Smooth muscle cell (in vitro differentiated cells): ENCODE measurements at regions not wholly inside any gene's neighbourhood (a gene's known extent, or its start where the extent isn't known, plus 50 kb on each side); places are given as distances from the start of the nearest gene placed in this dataset.
"Not testable (repeated sequence)": the region's sequence is repeated elsewhere in the genome, so short reads cannot be mapped to it uniquely, and the experiment has no call there.

Experiments
- DNase-seq: peaks from one replicate; lab custom pipeline; 2025; ENCODE audit not compliant: unreplicated experiment; lab: John Stamatoyannopoulos, UW
- H2AFZ ChIP-seq: fragments of 200-600 bp; sonication (generic); 2 replicates; pipeline ENCODE4 v1.6.0; 2016; ENCODE audit warnings: antibody characterized with exemption, low read depth, mild to moderate bottlenecking
- H3F3A ChIP-seq: fragments of 200-600 bp; sonication (generic); 2 replicates; pipeline ENCODE4 v1.6.0; 2017; ENCODE audit warnings: antibody characterized with exemption, low read depth
- H3K27ac ChIP-seq: fragments of 200-600 bp; sonication (generic); 2 replicates; pipeline ENCODE4 v1.5.1; 2016; ENCODE audit warnings: low read depth, mild to moderate bottlenecking
- H3K27me3 ChIP-seq: fragments of 200-600 bp; sonication (generic); 2 replicates; pipeline ENCODE4 v1.6.1; 2016; ENCODE audit warnings: low read depth, mild to moderate bottlenecking
- H3K36me3 ChIP-seq: fragments of 200-600 bp; sonication (generic); 2 replicates; pipeline ENCODE4 v1.5.1; 2016; ENCODE audit warnings: low read depth
- H3K4me1 ChIP-seq: fragments of 200-600 bp; sonication (generic); 2 replicates; pipeline ENCODE4 v1.5.1; 2016; ENCODE audit warnings: low read depth
- H3K4me2 ChIP-seq: fragments of 200-600 bp; sonication (generic); 2 replicates; pipeline ENCODE4 v1.6.0; 2016; ENCODE audit warnings: mild to moderate bottlenecking
- H3K4me3 ChIP-seq: fragments of 200-600 bp; sonication (generic); 2 replicates; pipeline ENCODE4 v1.5.1; 2016; ENCODE audit warnings: mild to moderate bottlenecking
- H3K79me2 ChIP-seq: fragments of 200-600 bp; sonication (generic); 2 replicates; pipeline ENCODE4 v1.6.0; 2016; ENCODE audit warnings: low read depth, mild to moderate bottlenecking
- H3K9ac ChIP-seq: fragments of 200-600 bp; sonication (generic); 2 replicates; pipeline ENCODE4 v1.6.0; 2016; ENCODE audit warnings: low read depth
- H3K9me3 ChIP-seq: fragments of 200-600 bp; sonication (generic); replicated peaks from 2 replicates; pipeline ENCODE4 v1.5.1; 2016; ENCODE audit warnings: low read depth
- H4K20me1 ChIP-seq: fragments of 200-600 bp; sonication (generic); 2 replicates; pipeline ENCODE4 v1.6.0; 2016; ENCODE audit warnings: low read depth
- CTCF ChIP-seq: fragments of 200-600 bp; sonication (generic); IDR thresholded peaks from 2 replicates; pipeline ENCODE4 v1.5.1; 2017; ENCODE audit warnings: borderline replicate concordance, mild to moderate bottlenecking, antibody characterized with exemption; ENCODE audit not compliant: insufficient read depth, poor library complexity, severe bottlenecking
- WGBS: methylation state at CpG from one replicate; pipeline ENCODE4 v1.1.7; 2016; ENCODE audit warnings: low lambda C conversion rate; 5-methylcytosine and 5-hydroxymethylcytosine counted together

GRCh38 chrX:25754399-25754798, 383.7 kb upstream of the MAGEB18 start:
- DNase-seq: no peak
- Histone ChIP-seq H3K4me2 (no peak overlapping the region), H4K20me1 (no peaks in the 10 kb centered on the region), H3K27me3 (no peaks in the 10 kb centered on the region), H3K79me2 (no peaks in the 10 kb centered on the region), H3K4me3 (no peak overlapping the region), H3K9ac (no peak overlapping the region), H2AFZ (no peak overlapping the region), H3K27ac (no peak overlapping the region), H3K9me3 (no peaks in the 10 kb centered on the region), H3F3A (no peaks in the 10 kb centered on the region), H3K36me3 (no peaks in the 10 kb centered on the region), H3K4me1 (no peaks in the 10 kb centered on the region)
- TF ChIP-seq CTCF: no peak
- WGBS: 76% methylated on average over 2 of the region's 2 CpGs

GRCh38 chrX:25755194-25755593, 382.9 kb upstream of the MAGEB18 start:
- no peak overlapping the region for H3K9ac ChIP-seq
- no peaks in the 10 kb centered on the region for H3F3A ChIP-seq
- TF ChIP-seq CTCF: no peak
- no peak overlapping the region for H3K4me2 ChIP-seq
- no peak overlapping the region for H3K27ac ChIP-seq
- H2AFZ ChIP-seq: no peak overlapping the region
- no peaks in the 10 kb centered on the region for H3K27me3 ChIP-seq
- H3K9me3 ChIP-seq: no peaks in the 10 kb centered on the region
- H3K4me1 ChIP-seq: no peaks in the 10 kb centered on the region
- no peaks in the 10 kb centered on the region for H4K20me1 ChIP-seq
- no peaks in the 10 kb centered on the region for H3K79me2 ChIP-seq
- H3K4me3 ChIP-seq: no peak overlapping the region
- H3K36me3 ChIP-seq: no peaks in the 10 kb centered on the region
- DNase-seq: no peak

GRCh38 chrX:25762656-25763055, 375.5 kb upstream of the MAGEB18 start:
- Histone ChIP-seq H3K4me1 (no peaks in the 10 kb centered on the region), H3K79me2 (no peaks in the 10 kb centered on the region), H3K36me3 (no peaks in the 10 kb centered on the region), H3K4me3 (no peak overlapping the region), H3K27me3 (no peaks in the 10 kb centered on the region), H3F3A (no peaks in the 10 kb centered on the region), H3K9ac (no peak overlapping the region), H3K9me3 (no peaks in the 10 kb centered on the region), H3K27ac (no peak overlapping the region), H4K20me1 (no peaks in the 10 kb centered on the region), H2AFZ (no peak overlapping the region), H3K4me2 (no peak overlapping the region)
- DNase-seq: no peak
- TF ChIP-seq CTCF: no peak
- WGBS: 61% methylated on average over 2 of the region's 2 CpGs

GRCh38 chrX:25771853-25772252, 366.3 kb upstream of the MAGEB18 start:
- not testable (repeated sequence) for H3K9ac ChIP-seq, H3K4me1 ChIP-seq, H3K9me3 ChIP-seq, H3K79me2 ChIP-seq, H3K36me3 ChIP-seq, H3K27ac ChIP-seq, H3F3A ChIP-seq, H4K20me1 ChIP-seq, H3K4me2 ChIP-seq, H3K27me3 ChIP-seq, DNase-seq, H3K4me3 ChIP-seq, H2AFZ ChIP-seq
- WGBS: 86% methylated on average over 10 of the region's 10 CpGs

GRCh38 chrX:25797796-25798195, 340.3 kb upstream of the MAGEB18 start:
- H3K9ac ChIP-seq, H3K4me1 ChIP-seq, H3K4me2 ChIP-seq, H3K79me2 ChIP-seq, H3F3A ChIP-seq, H2AFZ ChIP-seq, H3K9me3 ChIP-seq, H3K4me3 ChIP-seq, H3K27ac ChIP-seq, H4K20me1 ChIP-seq, H3K27me3 ChIP-seq, DNase-seq, H3K36me3 ChIP-seq: not testable (repeated sequence)
- 87% methylated on average over 7 of the region's 7 CpGs for WGBS
